Neural cell (in vitro differentiated cells): ENCODE measurements at regions not wholly inside any gene's neighbourhood (a gene's known extent, or its start where the extent isn't known, plus 50 kb on each side); places are given as distances from the start of the nearest gene placed in this dataset.

Experiments
- H2AFZ ChIP-seq: fragments of 200-600, 300-800 bp; sonication (generic), shearing (Covaris generic); 2 replicates; pipeline ENCODE4 v1.6.0; 2014; ENCODE audit warnings: low read depth, mild to moderate bottlenecking, antibody characterized with exemption, low read length, moderate library complexity
- H3F3A ChIP-seq: fragments of 200-600 bp; shearing (Covaris generic); 2 replicates; pipeline ENCODE4 v1.6.1; 2016; ENCODE audit warnings: mild to moderate bottlenecking, moderate library complexity, mixed read lengths, antibody characterized with exemption, low read length; ENCODE audit not compliant: insufficient read depth, poor library complexity, severe bottlenecking
- H3K27ac ChIP-seq: fragments of 200-600, 300-800 bp; sonication (generic), shearing (Covaris generic); 2 replicates; pipeline ENCODE4 v1.5.1; 2014; ENCODE audit warnings: mild to moderate bottlenecking, low read length, moderate library complexity
- H3K27me3 ChIP-seq: fragments of 300-800, 200-600 bp; sonication (generic), shearing (Covaris generic); 2 replicates; pipeline ENCODE4 v1.6.0; 2014; ENCODE audit warnings: mild to moderate bottlenecking, low read depth, low read length, moderate library complexity; ENCODE audit not compliant: insufficient read depth
- H3K36me3 ChIP-seq: fragments of 300-800, 200-600 bp; sonication (generic), shearing (Covaris generic); 2 replicates; pipeline ENCODE4 v1.5.1; 2014; ENCODE audit warnings: mild to moderate bottlenecking, antibody characterized with exemption, low read length, moderate library complexity; ENCODE audit not compliant: insufficient read depth
- H3K4me2 ChIP-seq: fragments of 300-800, 200-600 bp; sonication (generic), shearing (Covaris generic); 2 replicates; pipeline ENCODE4 v1.6.0; 2014; ENCODE audit warnings: mild to moderate bottlenecking, low read length
- H3K4me3 ChIP-seq: fragments of 300-800, 200-600 bp; sonication (generic), shearing (Covaris generic); 2 replicates; pipeline ENCODE4 v1.5.1; 2014; ENCODE audit warnings: mild to moderate bottlenecking, low read length, moderate library complexity
- H3K79me2 ChIP-seq: fragments of 200-600 bp; shearing (Covaris generic); replicated peaks from 2 replicates; pipeline ENCODE4 v1.6.0; 2014; ENCODE audit warnings: mild to moderate bottlenecking, low read length, moderate library complexity; ENCODE audit not compliant: insufficient read depth
- H3K9ac ChIP-seq: fragments of 300-800, 200-600 bp; sonication (generic), shearing (Covaris generic); 2 replicates; pipeline ENCODE4 v1.6.1; 2016; ENCODE audit warnings: mild to moderate bottlenecking, low read length, mixed read lengths
- H3K9me2 ChIP-seq: fragments of 200-600 bp; shearing (Covaris generic); 2 replicates; pipeline ENCODE4 v1.6.1; 2016; ENCODE audit warnings: mild to moderate bottlenecking, low read length, mixed read lengths; ENCODE audit not compliant: insufficient read depth
- H3K9me3 ChIP-seq: fragments of 200-600, 300-800 bp; sonication (generic), shearing (Covaris generic); 2 replicates; pipeline ENCODE4 v1.6.1; 2016; ENCODE audit warnings: mild to moderate bottlenecking, mixed run types, low read length, moderate library complexity, mixed read lengths
- H4K20me1 ChIP-seq: fragments of 200-600 bp; shearing (Covaris generic); 2 replicates; pipeline ENCODE4 v1.6.1; 2016; ENCODE audit warnings: mild to moderate bottlenecking, mixed run types; ENCODE audit not compliant: insufficient read depth
- EP300 ChIP-seq: fragments of 450-650 bp; conservative IDR thresholded peaks from 2 replicates; pipeline ENCODE4 v1.6.1; 2014; ENCODE audit warnings: antibody characterized with exemption, mild to moderate bottlenecking, moderate library complexity; ENCODE audit not compliant: poor library complexity, severe bottlenecking
- EZH2 ChIP-seq: fragments of 200-600, 300-800 bp; shearing (Covaris generic), sonication (generic); IDR thresholded peaks from 2 replicates; pipeline ENCODE4 v1.6.1; 2014; ENCODE audit warnings: antibody characterized with exemption, low read length, borderline replicate concordance, mild to moderate bottlenecking; ENCODE audit not compliant: insufficient read depth, poor library complexity, severe bottlenecking
- MXI1 ChIP-seq: fragments of 450-650 bp; conservative IDR thresholded peaks from 2 replicates; pipeline ENCODE4 v1.6.1; 2014; ENCODE audit warnings: antibody characterized with exemption, mild to moderate bottlenecking; ENCODE audit not compliant: poor library complexity, severe bottlenecking
- POLR2AphosphoS5 ChIP-seq: IDR thresholded peaks from 2 replicates; pipeline ENCODE4 v1.6.1; 2012
- RAD21 ChIP-seq: fragments of 450-650 bp; conservative IDR thresholded peaks from 2 replicates; pipeline ENCODE4 v1.6.1; 2014; ENCODE audit warnings: antibody characterized with exemption, mild to moderate bottlenecking, moderate library complexity
- SMC3 ChIP-seq: fragments of 450-650 bp; conservative IDR thresholded peaks from 2 replicates; pipeline ENCODE4 v1.6.1; 2014; ENCODE audit warnings: antibody characterized with exemption, mild to moderate bottlenecking, moderate library complexity; ENCODE audit not compliant: poor library complexity
- TAF1 ChIP-seq: IDR thresholded peaks from 2 replicates; pipeline ENCODE4 v1.6.1; 2012; ENCODE audit warnings: low read depth
- TF ChIP-seq, protein P1 (sequence below): IDR thresholded peaks from 2 replicates; pipeline ENCODE4 v1.6.1; 2012; ENCODE audit warnings: borderline replicate concordance
- TF ChIP-seq, protein P2 (sequence below): fragments of 450-650 bp; IDR thresholded peaks from 2 replicates; pipeline ENCODE4 v1.5.1; 2014; ENCODE audit warnings: antibody characterized with exemption, mild to moderate bottlenecking, moderate library complexity; ENCODE audit not compliant: poor library complexity, severe bottlenecking

DNA sequence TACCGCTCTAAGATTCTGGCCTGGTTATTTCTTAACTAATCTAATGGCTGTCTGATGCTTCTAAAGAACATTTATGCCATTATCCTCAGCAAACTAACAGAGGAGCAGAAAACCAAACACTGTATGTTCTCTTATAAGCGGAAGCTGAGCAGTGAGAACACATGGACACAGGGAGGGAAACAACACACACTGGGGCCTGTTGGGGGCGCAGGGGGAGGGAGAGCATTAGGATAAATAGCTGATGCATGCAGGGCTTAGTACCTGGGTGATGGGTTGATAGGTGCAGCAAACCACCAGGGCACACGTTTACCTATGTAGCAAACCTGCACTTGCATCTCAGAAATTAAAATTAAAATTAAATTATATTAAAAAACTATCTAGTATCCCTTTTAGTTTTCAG lies 853.5 kb downstream of the GATA3 start:
- Histone ChIP-seq H3K36me3 (no peaks in the 10 kb centered on the region), H4K20me1 (no peaks in the 10 kb centered on the region), H3K9ac (no peak overlapping the region), H3K79me2 (no peaks in the 10 kb centered on the region), H3K9me2 (no peaks in the 10 kb centered on the region), H3K27me3 (no peaks in the 10 kb centered on the region), H3K27ac (no peak overlapping the region), H3K4me2 (no peak overlapping the region), H3K9me3 (no peaks in the 10 kb centered on the region), H3F3A (no peaks in the 10 kb centered on the region), H2AFZ (no peak overlapping the region), H3K4me3 (no peak overlapping the region)
- TF ChIP-seq RAD21, result no peak
- TF ChIP-seq, protein P1, sequence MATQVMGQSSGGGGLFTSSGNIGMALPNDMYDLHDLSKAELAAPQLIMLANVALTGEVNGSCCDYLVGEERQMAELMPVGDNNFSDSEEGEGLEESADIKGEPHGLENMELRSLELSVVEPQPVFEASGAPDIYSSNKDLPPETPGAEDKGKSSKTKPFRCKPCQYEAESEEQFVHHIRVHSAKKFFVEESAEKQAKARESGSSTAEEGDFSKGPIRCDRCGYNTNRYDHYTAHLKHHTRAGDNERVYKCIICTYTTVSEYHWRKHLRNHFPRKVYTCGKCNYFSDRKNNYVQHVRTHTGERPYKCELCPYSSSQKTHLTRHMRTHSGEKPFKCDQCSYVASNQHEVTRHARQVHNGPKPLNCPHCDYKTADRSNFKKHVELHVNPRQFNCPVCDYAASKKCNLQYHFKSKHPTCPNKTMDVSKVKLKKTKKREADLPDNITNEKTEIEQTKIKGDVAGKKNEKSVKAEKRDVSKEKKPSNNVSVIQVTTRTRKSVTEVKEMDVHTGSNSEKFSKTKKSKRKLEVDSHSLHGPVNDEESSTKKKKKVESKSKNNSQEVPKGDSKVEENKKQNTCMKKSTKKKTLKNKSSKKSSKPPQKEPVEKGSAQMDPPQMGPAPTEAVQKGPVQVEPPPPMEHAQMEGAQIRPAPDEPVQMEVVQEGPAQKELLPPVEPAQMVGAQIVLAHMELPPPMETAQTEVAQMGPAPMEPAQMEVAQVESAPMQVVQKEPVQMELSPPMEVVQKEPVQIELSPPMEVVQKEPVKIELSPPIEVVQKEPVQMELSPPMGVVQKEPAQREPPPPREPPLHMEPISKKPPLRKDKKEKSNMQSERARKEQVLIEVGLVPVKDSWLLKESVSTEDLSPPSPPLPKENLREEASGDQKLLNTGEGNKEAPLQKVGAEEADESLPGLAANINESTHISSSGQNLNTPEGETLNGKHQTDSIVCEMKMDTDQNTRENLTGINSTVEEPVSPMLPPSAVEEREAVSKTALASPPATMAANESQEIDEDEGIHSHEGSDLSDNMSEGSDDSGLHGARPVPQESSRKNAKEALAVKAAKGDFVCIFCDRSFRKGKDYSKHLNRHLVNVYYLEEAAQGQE, result no peak
- no peak for TF ChIP-seq SMC3
- no peak for TF ChIP-seq TAF1
- TF ChIP-seq POLR2AphosphoS5, result no peak
- TF ChIP-seq, protein P2, sequence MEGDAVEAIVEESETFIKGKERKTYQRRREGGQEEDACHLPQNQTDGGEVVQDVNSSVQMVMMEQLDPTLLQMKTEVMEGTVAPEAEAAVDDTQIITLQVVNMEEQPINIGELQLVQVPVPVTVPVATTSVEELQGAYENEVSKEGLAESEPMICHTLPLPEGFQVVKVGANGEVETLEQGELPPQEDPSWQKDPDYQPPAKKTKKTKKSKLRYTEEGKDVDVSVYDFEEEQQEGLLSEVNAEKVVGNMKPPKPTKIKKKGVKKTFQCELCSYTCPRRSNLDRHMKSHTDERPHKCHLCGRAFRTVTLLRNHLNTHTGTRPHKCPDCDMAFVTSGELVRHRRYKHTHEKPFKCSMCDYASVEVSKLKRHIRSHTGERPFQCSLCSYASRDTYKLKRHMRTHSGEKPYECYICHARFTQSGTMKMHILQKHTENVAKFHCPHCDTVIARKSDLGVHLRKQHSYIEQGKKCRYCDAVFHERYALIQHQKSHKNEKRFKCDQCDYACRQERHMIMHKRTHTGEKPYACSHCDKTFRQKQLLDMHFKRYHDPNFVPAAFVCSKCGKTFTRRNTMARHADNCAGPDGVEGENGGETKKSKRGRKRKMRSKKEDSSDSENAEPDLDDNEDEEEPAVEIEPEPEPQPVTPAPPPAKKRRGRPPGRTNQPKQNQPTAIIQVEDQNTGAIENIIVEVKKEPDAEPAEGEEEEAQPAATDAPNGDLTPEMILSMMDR, result no peak
- TF ChIP-seq EP300, result no peak
- TF ChIP-seq MXI1, result no peak
- no peak for TF ChIP-seq EZH2

DNA sequence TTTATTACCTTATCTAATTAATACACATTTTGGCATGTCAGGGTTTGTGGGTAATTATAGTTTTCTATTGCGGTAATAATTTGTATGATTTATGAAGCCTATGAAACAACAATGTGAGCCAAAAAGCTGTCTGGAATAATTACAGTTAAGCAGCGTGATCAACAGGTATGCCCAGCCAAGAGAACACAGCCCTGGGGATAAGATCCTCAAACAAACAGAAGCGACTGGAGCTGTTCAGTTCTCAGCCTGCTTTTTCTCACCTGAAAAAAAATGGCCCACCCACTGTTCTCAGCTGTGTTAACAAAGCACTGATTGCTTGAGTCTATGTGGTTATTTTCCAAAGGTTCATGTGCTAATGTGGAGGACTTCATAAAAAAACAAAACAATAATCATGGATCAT lies 855.8 kb downstream of the GATA3 start:
- H3K79me2 ChIP-seq, result no peaks in the 10 kb centered on the region
- H3K36me3 ChIP-seq, result no peaks in the 10 kb centered on the region
- no peak overlapping the region for H3K4me3 ChIP-seq
- H3K4me2 ChIP-seq, result no peak overlapping the region
- no peaks in the 10 kb centered on the region for H3K9me3 ChIP-seq
- H4K20me1 ChIP-seq, result no peaks in the 10 kb centered on the region
- no peak overlapping the region for H3K27ac ChIP-seq
- H3K9me2 ChIP-seq, result no peaks in the 10 kb centered on the region
- TF ChIP-seq POLR2AphosphoS5, result no peak
- no peak for TF ChIP-seq SMC3
- TF ChIP-seq EZH2, result no peak
- no peak for TF ChIP-seq TAF1
- TF ChIP-seq, protein P2, result no peak
- no peak for TF ChIP-seq RAD21
- no peak for TF ChIP-seq MXI1
- no peak for TF ChIP-seq EP300
- TF ChIP-seq, protein P1, result no peak
- no peak overlapping the region for H3K9ac ChIP-seq
- no peaks in the 10 kb centered on the region for H3F3A ChIP-seq
- no peaks in the 10 kb centered on the region for H3K27me3 ChIP-seq
- no peak overlapping the region for H2AFZ ChIP-seq
